Colonic mucosa (tissue), 4 donors: ENCODE measurements at regions not wholly inside any gene's neighbourhood (a gene's known extent, or its start where the extent isn't known, plus 50 kb on each side); places are given as distances from the start of the nearest gene placed in this dataset.

Source experiments
- DNase-seq: peaks from one replicate; pipeline ENCODE4 v3.0.0-alpha.2; 2020
- H3K27ac ChIP-seq: fragments of 200-600 bp; one replicate; pipeline ENCODE4 v1.8.0; 2021
- H3K27me3 ChIP-seq: fragments of 200-600 bp; one replicate; pipeline ENCODE4 v1.8.0; 2021
- H3K36me3 ChIP-seq: fragments of 200-600 bp; one replicate; pipeline ENCODE4 v1.8.0; 2021
- H3K4me1 ChIP-seq: fragments of 200-600 bp; one replicate; pipeline ENCODE4 v1.8.0; 2021; ENCODE audit warnings: mild to moderate bottlenecking
- H3K4me3 ChIP-seq: fragments of 200-600 bp; one replicate; pipeline ENCODE4 v1.8.0; 2021
- H3K9ac ChIP-seq, 2 donors: one replicate each; pipeline ENCODE4 v1.7.0; 2013; ENCODE audit warnings: control low read depth in 2 of 2, low read depth in 2 of 2, low read length in 2 of 2
- H3K9me3 ChIP-seq: fragments of 200-600 bp; one replicate; pipeline ENCODE4 v1.8.0; 2021
- intact Hi-C: fragments of 100-400 bp; cut with DNase I; formaldehyde crosslinking; loops from one replicate; pipeline ENCODE4 v1.14.1; 2022
- TF ChIP-seq, protein P1 (sequence below): fragments of 200-600 bp; IDR thresholded peaks from one replicate; pipeline ENCODE4 v1.8.0; 2022; ENCODE audit warnings: antibody characterized with exemption, mild to moderate bottlenecking
- donor health status: healthy.
- donor health status: DM: no; HTN: no; CAD: no.
- donor health status: DM: no; HTN: no; CAD: no.

DNA sequence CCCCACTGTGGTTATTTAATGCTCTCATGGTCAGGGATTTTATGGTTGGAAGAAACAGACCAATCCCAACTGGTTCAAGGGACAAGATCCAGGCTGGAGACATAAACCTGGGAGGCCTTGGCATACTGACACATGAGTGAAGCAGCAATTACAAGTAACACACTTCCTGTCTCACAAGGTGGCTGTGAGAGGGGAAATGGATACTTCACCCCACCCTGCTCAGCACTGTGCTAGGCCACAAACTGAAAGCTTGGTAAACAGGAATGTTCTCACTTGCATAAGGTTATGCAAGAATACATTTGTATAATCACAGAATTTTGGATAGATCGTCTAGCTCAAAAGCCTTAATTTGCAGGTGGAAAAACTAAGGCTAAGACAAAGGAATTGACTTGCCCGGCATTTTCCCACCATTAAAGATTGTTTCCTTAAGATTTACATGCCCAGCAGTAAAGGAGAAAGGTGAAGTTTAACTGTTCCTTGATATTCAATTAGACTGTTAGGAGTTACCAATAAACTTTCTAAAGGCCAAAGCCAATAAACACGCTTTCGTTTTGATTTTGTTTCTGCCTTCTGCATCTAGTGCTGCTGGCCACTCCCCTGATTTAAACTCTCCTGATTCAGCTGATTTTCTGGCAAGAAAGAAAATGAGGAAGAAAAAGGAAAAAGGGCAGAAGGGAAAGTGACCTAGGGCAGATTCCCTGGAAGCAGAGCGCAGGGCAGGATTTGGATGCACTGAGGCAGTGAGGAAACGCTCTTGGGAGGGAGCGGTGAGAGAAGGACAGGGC is 215.6 kb upstream of the CDH5 start:
- no peaks in the 10 kb centered on the region for H3K27me3 ChIP-seq
- no peaks in the 10 kb centered on the region for H3K4me1 ChIP-seq
- H3K36me3 ChIP-seq: no peaks in the 10 kb centered on the region
- intact Hi-C loops: no loop called here
- no peaks in the 10 kb centered on the region for H3K9me3 ChIP-seq
- TF ChIP-seq, protein P1, sequence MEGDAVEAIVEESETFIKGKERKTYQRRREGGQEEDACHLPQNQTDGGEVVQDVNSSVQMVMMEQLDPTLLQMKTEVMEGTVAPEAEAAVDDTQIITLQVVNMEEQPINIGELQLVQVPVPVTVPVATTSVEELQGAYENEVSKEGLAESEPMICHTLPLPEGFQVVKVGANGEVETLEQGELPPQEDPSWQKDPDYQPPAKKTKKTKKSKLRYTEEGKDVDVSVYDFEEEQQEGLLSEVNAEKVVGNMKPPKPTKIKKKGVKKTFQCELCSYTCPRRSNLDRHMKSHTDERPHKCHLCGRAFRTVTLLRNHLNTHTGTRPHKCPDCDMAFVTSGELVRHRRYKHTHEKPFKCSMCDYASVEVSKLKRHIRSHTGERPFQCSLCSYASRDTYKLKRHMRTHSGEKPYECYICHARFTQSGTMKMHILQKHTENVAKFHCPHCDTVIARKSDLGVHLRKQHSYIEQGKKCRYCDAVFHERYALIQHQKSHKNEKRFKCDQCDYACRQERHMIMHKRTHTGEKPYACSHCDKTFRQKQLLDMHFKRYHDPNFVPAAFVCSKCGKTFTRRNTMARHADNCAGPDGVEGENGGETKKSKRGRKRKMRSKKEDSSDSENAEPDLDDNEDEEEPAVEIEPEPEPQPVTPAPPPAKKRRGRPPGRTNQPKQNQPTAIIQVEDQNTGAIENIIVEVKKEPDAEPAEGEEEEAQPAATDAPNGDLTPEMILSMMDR: no peak
- DNase-seq: no peak
- no peak overlapping the region for H3K27ac ChIP-seq
- H3K9ac ChIP-seq: no peak overlapping the region
- H3K4me3 ChIP-seq: no peak overlapping the region

DNA sequence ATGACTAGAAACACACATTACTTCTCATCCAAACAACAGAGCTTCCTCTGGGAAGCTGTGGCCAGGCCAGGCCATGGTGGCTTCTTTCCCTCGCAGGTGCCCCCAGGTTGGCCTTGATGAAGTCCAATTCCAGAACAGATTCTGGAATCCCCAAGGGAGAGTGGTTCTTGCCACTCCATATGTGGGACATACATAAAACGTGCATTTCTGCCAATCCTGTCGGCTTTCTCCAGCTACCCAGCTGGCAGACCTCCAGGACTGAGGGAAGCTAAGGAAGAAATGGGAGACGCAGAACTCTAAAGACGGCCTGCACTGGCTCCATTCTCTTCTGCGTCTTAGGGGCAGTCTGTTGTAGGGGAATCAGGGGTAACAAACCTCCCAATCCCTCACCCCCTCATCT is 219.2 kb upstream of the CDH5 start:
- Histone ChIP-seq H3K4me1 (no peaks in the 10 kb centered on the region), H3K27ac (no peak overlapping the region), H3K9ac (no peak overlapping the region), H3K9me3 (no peaks in the 10 kb centered on the region), H3K27me3 (no peaks in the 10 kb centered on the region), H3K36me3 (no peaks in the 10 kb centered on the region), H3K4me3 (no peak overlapping the region)
- no peak for DNase-seq
- TF ChIP-seq, protein P1: no peak
- intact Hi-C loops: no loop called here

DNA sequence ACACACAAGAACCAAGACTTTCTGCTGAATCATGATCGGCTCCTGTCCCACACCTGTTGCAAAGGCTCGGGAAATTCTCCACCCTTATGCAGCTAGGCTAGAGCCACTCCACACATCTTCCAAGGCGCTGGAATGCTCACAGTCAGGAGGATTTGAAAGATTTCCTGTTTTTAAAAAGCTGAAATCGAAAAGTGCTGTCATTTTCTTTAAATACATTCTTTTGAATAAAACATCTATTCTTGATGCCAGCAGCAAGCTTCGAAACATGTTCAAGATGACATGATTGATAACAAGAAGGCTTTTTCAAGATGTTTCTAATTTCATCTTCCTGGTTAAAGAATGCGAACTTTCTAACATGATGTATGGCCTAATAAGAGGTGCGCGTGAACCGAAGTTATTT is 219.7 kb upstream of the CDH5 start:
- Histone ChIP-seq H3K36me3 (no peaks in the 10 kb centered on the region), H3K9ac (no peak overlapping the region), H3K27me3 (no peaks in the 10 kb centered on the region), H3K9me3 (no peaks in the 10 kb centered on the region), H3K27ac (no peak overlapping the region), H3K4me1 (no peaks in the 10 kb centered on the region), H3K4me3 (no peak overlapping the region)
- TF ChIP-seq, protein P1: no peak
- DNase-seq: no peak
- intact Hi-C loops: no loop called here

GRCh38 chr16:66144641-66145040 is 221.8 kb upstream of the CDH5 start:
- Histone ChIP-seq H3K36me3 (no peaks in the 10 kb centered on the region), H3K27me3 (no peaks in the 10 kb centered on the region), H3K4me3 (no peak overlapping the region), H3K4me1 (no peaks in the 10 kb centered on the region), H3K27ac (no peak overlapping the region), H3K9ac (no peak overlapping the region), H3K9me3 (no peaks in the 10 kb centered on the region)
- intact Hi-C loops: no loop called here
- TF ChIP-seq, protein P1: no peak
- DNase-seq: no peak

DNA sequence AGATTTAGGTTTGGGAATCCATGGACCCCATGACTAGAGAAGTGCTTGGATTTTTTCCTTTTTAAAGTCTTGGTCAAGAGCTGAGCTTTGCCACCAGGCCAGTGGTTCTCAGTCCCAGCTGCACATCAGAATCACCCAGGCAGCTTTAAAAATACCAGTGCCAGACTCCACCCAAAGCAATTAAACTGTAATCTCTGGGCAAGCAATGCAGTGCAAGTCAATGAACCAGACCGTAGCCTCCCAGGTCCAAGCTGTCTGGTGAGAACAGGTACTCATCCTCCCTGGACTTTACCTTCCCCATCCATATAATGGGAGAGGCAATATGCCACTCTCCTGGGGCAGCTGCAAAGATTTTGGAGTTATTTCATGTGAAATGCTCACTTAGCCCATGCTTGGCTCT is 223.1 kb upstream of the CDH5 start:
- intact Hi-C loops: no loop called here
- no peaks in the 10 kb centered on the region for H3K9me3 ChIP-seq
- no peaks in the 10 kb centered on the region for H3K4me1 ChIP-seq
- no peak overlapping the region for H3K4me3 ChIP-seq
- no peaks in the 10 kb centered on the region for H3K27me3 ChIP-seq
- no peak overlapping the region for H3K9ac ChIP-seq
- no peak overlapping the region for H3K27ac ChIP-seq
- H3K36me3 ChIP-seq: no peaks in the 10 kb centered on the region
- DNase-seq: no peak
- TF ChIP-seq, protein P1: no peak
